GM23338 (cell line): ENCODE measurements at regions not wholly inside any gene's neighbourhood (a gene's known extent, or its start where the extent isn't known, plus 50 kb on each side); places are given as distances from the start of the nearest gene placed in this dataset.

Experiments
- ATAC-seq: fragments of 200-7000 bp; cut with Tn5 transposase; 3 replicates; pipeline ENCODE4 v1.9.1; 2020
- DNase-seq: peaks from one replicate; pipeline ENCODE4 v3.0.0-alpha.2; 2015; ENCODE audit warnings: low spot score
- H2AFZ ChIP-seq: fragments of 200-600 bp; sonication (generic); 2 replicates; pipeline ENCODE4 v1.8.0; 2016; ENCODE audit warnings: antibody characterized with exemption, mild to moderate bottlenecking, moderate library complexity
- H3F3A ChIP-seq: fragments of 200-600 bp; sonication (generic); replicated peaks from 2 replicates; pipeline ENCODE4 v1.8.0; 2017; ENCODE audit warnings: antibody characterized with exemption, mixed run types, low read depth
- H3K27ac ChIP-seq: fragments of 200-600 bp; sonication (generic); 2 replicates; pipeline ENCODE4 v1.6.1; 2016; ENCODE audit warnings: low read depth
- H3K27me3 ChIP-seq: fragments of 200-600 bp; sonication (generic); 2 replicates; pipeline ENCODE4 v1.8.0; 2016; ENCODE audit warnings: mild to moderate bottlenecking, mixed run types, moderate library complexity; ENCODE audit not compliant: insufficient read depth
- H3K36me3 ChIP-seq: fragments of 200-600 bp; sonication (generic); 2 replicates; pipeline ENCODE4 v1.8.0; 2016; ENCODE audit warnings: mild to moderate bottlenecking; ENCODE audit not compliant: insufficient read depth
- H3K4me1 ChIP-seq: fragments of 200-600 bp; sonication (generic); 2 replicates; pipeline ENCODE4 v1.8.0; 2016; ENCODE audit warnings: mild to moderate bottlenecking, moderate library complexity; ENCODE audit not compliant: insufficient read depth
- H3K4me2 ChIP-seq: fragments of 200-600 bp; sonication (generic); 2 replicates; pipeline ENCODE4 v1.7.1; 2017; ENCODE audit warnings: mixed run types
- H3K4me3 ChIP-seq: fragments of 200-600 bp; sonication (generic); 2 replicates; pipeline ENCODE4 v1.6.1; 2016; ENCODE audit warnings: mixed run types
- H3K79me2 ChIP-seq: fragments of 200-600 bp; sonication (generic); replicated peaks from 2 replicates; pipeline ENCODE4 v1.8.0; 2017; ENCODE audit warnings: mild to moderate bottlenecking; ENCODE audit not compliant: insufficient read depth
- H3K9me2 ChIP-seq: fragments of 200-600 bp; sonication (generic); 2 replicates; pipeline ENCODE4 v1.8.0; 2017; ENCODE audit not compliant: insufficient read depth
- H4K20me1 ChIP-seq: fragments of 200-600 bp; sonication (generic); replicated peaks from 2 replicates; pipeline ENCODE4 v1.8.0; 2017; ENCODE audit warnings: mild to moderate bottlenecking; ENCODE audit not compliant: insufficient read depth
- H3K27ac Mint-ChIP-seq: 2 replicates; pipeline ENCODE4 v1.8.0; 2020; ENCODE audit warnings: inconsistent platforms, mild to moderate bottlenecking, moderate library complexity, mixed read lengths
- H3K27me3 Mint-ChIP-seq: 3 replicates; pipeline ENCODE4 v1.8.0; 2022; ENCODE audit warnings: low read depth, mild to moderate bottlenecking, moderate library complexity, mixed read lengths, inconsistent platforms; ENCODE audit not compliant: insufficient read depth, poor library complexity
- H3K36me3 Mint-ChIP-seq: 3 replicates; pipeline ENCODE4 v1.8.0; 2021; ENCODE audit warnings: low read depth, mild to moderate bottlenecking, inconsistent platforms, moderate library complexity, mixed read lengths
- H3K4me1 Mint-ChIP-seq: 3 replicates; pipeline ENCODE4 v1.8.0; 2020; ENCODE audit warnings: mild to moderate bottlenecking, inconsistent platforms, mixed read lengths
- H3K4me3 Mint-ChIP-seq: 3 replicates; pipeline ENCODE4 v1.8.0; 2021; ENCODE audit warnings: moderate library complexity, mild to moderate bottlenecking, inconsistent platforms, mixed read lengths
- H3K9me3 Mint-ChIP-seq: 3 replicates; pipeline ENCODE4 v1.8.0; 2020; ENCODE audit warnings: moderate library complexity, mild to moderate bottlenecking, inconsistent platforms, mixed read lengths
- CREB1 ChIP-seq: fragments of 250-450 bp; sonication (Bioruptor Pico); IDR thresholded peaks from 2 replicates; pipeline ENCODE4 v1.5.0; 2020; ENCODE audit warnings: low read depth, mild to moderate bottlenecking, moderate library complexity
- EZH2 ChIP-seq: fragments of 200-600 bp; sonication (generic); IDR thresholded peaks from one replicate; pipeline ENCODE4 v1.8.0; 2017; ENCODE audit warnings: antibody characterized with exemption, mild to moderate bottlenecking, low read depth; ENCODE audit not compliant: unreplicated experiment
- EZH2phosphoT487 ChIP-seq: fragments of 200-600 bp; sonication (generic); IDR thresholded peaks from one replicate; pipeline ENCODE4 v1.8.1; 2018; ENCODE audit warnings: antibody characterized with exemption; ENCODE audit not compliant: unreplicated experiment
- JUNB ChIP-seq: IDR thresholded peaks from one replicate; pipeline ENCODE4 v1.6.1; 2016; ENCODE audit warnings: antibody characterized with exemption; ENCODE audit not compliant: unreplicated experiment
- NANOG ChIP-seq: IDR thresholded peaks from 2 replicates; pipeline ENCODE4 v1.6.1; 2016; ENCODE audit warnings: antibody characterized with exemption, borderline replicate concordance
- POLR2AphosphoS5 ChIP-seq: IDR thresholded peaks from 2 replicates; pipeline ENCODE4 v1.6.1; 2016; ENCODE audit warnings: antibody characterized with exemption, low read depth
- STAT1 ChIP-seq: IDR thresholded peaks from one replicate; pipeline ENCODE4 v1.6.1; 2016; ENCODE audit warnings: antibody characterized with exemption; ENCODE audit not compliant: unreplicated experiment
- ZNF114 ChIP-seq: fragments of 250-450 bp; sonication (Bioruptor Pico); IDR thresholded peaks from 2 replicates; pipeline ENCODE4 v1.5.0; 2020; ENCODE audit warnings: mild to moderate bottlenecking, moderate library complexity
- ZNF331 ChIP-seq: fragments of 250-450 bp; sonication (Bioruptor Pico); IDR thresholded peaks from 2 replicates; pipeline ENCODE4 v1.5.0; 2020; ENCODE audit warnings: low read depth, mild to moderate bottlenecking, moderate library complexity
- TF ChIP-seq, protein P1 (sequence below): IDR thresholded peaks from one replicate; pipeline ENCODE4 v1.6.1; 2018; ENCODE audit warnings: antibody characterized with exemption; ENCODE audit not compliant: unreplicated experiment
- TF ChIP-seq, protein P2 (sequence below): fragments of 250-450 bp; sonication (Bioruptor Pico); IDR thresholded peaks from 2 replicates; pipeline ENCODE4 v1.5.0; 2020; ENCODE audit warnings: mild to moderate bottlenecking, moderate library complexity
- TF ChIP-seq, protein P3 (sequence below), 2 experiments: fragments of 200-600 bp in 1 of 2; sonication (generic) in 1 of 2; conservative IDR thresholded peaks; 2 replicates each; pipeline versions ENCODE4 v1.5.1 to v1.6.1; 2016 to 2017; ENCODE audit warnings: antibody characterized with exemption in 2 of 2, low read depth in 2 of 2, mild to moderate bottlenecking in 2 of 2, moderate library complexity in 1 of 2
- TF ChIP-seq, protein P4 (sequence below): IDR thresholded peaks from 2 replicates; pipeline ENCODE4 v1.6.1; 2016; ENCODE audit warnings: antibody characterized with exemption

DNA sequence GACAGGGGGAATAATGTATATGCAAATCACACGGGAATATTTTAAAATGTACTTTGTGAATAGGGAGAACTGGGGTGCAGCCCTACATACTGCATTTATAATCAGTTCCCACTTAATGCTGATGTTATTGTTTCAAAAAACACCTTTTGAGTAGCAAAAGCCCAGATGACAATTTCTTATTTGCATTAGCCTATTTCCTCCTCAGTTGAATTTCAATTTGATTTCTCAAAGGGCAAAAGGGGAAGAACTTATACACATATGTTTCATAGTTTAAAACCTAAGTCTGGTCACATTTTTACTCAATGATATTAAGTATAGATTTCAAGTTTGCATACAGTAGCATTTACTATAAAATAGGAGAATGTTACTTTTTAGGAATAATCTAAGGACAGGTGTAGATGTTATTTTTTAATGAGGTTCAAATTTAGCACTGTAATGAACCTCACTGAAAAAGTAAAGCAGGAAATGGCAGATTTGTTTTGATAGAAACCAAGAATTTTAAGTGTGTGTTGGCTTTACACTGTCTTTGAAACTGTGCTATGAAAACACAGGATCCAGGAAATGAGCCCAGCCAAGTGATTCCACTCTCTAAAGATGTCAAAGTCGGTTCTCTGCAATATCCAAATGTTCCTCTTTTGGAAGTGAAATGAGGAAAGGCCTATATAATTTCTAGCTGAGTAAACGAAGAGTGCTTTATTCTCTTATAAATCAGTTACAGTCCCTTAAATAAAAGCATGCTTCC lies 367.4 kb downstream of the BTG1 start:
- no peak overlapping the region for H2AFZ ChIP-seq
- no peaks in the 10 kb centered on the region for H3K9me3 Mint-ChIP-seq
- H3K4me1 Mint-ChIP-seq: peaks cover 9% of the 10 kb centered on the region; the same call in 1 of the 3 replicates
- H4K20me1 ChIP-seq: no peaks in the 10 kb centered on the region
- no peaks in the 10 kb centered on the region for H3K9me2 ChIP-seq
- no peak overlapping the region for H3K4me3 Mint-ChIP-seq
- H3K27me3 Mint-ChIP-seq: no peaks in the 10 kb centered on the region
- no peak overlapping the region for H3K27ac Mint-ChIP-seq
- H3K27ac ChIP-seq: no peak overlapping the region
- DNase-seq (no peak), ATAC-seq (no peak)
- no peaks in the 10 kb centered on the region for H3K79me2 ChIP-seq
- H3K27me3 ChIP-seq: no peaks in the 10 kb centered on the region
- no peaks in the 10 kb centered on the region for H3K4me1 ChIP-seq
- no peak overlapping the region for H3K4me3 ChIP-seq
- H3K4me2 ChIP-seq: no peak overlapping the region
- no peaks in the 10 kb centered on the region for H3K36me3 ChIP-seq
- TF ChIP-seq POLR2AphosphoS5: no peak
- no peak for TF ChIP-seq ZNF114 (CRISPR knock-in tag)
- TF ChIP-seq CREB1: no peak
- no peak for TF ChIP-seq STAT1
- no peak for TF ChIP-seq JUNB
- TF ChIP-seq EZH2: no peak
- TF ChIP-seq, protein P1, sequence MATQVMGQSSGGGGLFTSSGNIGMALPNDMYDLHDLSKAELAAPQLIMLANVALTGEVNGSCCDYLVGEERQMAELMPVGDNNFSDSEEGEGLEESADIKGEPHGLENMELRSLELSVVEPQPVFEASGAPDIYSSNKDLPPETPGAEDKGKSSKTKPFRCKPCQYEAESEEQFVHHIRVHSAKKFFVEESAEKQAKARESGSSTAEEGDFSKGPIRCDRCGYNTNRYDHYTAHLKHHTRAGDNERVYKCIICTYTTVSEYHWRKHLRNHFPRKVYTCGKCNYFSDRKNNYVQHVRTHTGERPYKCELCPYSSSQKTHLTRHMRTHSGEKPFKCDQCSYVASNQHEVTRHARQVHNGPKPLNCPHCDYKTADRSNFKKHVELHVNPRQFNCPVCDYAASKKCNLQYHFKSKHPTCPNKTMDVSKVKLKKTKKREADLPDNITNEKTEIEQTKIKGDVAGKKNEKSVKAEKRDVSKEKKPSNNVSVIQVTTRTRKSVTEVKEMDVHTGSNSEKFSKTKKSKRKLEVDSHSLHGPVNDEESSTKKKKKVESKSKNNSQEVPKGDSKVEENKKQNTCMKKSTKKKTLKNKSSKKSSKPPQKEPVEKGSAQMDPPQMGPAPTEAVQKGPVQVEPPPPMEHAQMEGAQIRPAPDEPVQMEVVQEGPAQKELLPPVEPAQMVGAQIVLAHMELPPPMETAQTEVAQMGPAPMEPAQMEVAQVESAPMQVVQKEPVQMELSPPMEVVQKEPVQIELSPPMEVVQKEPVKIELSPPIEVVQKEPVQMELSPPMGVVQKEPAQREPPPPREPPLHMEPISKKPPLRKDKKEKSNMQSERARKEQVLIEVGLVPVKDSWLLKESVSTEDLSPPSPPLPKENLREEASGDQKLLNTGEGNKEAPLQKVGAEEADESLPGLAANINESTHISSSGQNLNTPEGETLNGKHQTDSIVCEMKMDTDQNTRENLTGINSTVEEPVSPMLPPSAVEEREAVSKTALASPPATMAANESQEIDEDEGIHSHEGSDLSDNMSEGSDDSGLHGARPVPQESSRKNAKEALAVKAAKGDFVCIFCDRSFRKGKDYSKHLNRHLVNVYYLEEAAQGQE: no peak
- TF ChIP-seq, protein P2, sequence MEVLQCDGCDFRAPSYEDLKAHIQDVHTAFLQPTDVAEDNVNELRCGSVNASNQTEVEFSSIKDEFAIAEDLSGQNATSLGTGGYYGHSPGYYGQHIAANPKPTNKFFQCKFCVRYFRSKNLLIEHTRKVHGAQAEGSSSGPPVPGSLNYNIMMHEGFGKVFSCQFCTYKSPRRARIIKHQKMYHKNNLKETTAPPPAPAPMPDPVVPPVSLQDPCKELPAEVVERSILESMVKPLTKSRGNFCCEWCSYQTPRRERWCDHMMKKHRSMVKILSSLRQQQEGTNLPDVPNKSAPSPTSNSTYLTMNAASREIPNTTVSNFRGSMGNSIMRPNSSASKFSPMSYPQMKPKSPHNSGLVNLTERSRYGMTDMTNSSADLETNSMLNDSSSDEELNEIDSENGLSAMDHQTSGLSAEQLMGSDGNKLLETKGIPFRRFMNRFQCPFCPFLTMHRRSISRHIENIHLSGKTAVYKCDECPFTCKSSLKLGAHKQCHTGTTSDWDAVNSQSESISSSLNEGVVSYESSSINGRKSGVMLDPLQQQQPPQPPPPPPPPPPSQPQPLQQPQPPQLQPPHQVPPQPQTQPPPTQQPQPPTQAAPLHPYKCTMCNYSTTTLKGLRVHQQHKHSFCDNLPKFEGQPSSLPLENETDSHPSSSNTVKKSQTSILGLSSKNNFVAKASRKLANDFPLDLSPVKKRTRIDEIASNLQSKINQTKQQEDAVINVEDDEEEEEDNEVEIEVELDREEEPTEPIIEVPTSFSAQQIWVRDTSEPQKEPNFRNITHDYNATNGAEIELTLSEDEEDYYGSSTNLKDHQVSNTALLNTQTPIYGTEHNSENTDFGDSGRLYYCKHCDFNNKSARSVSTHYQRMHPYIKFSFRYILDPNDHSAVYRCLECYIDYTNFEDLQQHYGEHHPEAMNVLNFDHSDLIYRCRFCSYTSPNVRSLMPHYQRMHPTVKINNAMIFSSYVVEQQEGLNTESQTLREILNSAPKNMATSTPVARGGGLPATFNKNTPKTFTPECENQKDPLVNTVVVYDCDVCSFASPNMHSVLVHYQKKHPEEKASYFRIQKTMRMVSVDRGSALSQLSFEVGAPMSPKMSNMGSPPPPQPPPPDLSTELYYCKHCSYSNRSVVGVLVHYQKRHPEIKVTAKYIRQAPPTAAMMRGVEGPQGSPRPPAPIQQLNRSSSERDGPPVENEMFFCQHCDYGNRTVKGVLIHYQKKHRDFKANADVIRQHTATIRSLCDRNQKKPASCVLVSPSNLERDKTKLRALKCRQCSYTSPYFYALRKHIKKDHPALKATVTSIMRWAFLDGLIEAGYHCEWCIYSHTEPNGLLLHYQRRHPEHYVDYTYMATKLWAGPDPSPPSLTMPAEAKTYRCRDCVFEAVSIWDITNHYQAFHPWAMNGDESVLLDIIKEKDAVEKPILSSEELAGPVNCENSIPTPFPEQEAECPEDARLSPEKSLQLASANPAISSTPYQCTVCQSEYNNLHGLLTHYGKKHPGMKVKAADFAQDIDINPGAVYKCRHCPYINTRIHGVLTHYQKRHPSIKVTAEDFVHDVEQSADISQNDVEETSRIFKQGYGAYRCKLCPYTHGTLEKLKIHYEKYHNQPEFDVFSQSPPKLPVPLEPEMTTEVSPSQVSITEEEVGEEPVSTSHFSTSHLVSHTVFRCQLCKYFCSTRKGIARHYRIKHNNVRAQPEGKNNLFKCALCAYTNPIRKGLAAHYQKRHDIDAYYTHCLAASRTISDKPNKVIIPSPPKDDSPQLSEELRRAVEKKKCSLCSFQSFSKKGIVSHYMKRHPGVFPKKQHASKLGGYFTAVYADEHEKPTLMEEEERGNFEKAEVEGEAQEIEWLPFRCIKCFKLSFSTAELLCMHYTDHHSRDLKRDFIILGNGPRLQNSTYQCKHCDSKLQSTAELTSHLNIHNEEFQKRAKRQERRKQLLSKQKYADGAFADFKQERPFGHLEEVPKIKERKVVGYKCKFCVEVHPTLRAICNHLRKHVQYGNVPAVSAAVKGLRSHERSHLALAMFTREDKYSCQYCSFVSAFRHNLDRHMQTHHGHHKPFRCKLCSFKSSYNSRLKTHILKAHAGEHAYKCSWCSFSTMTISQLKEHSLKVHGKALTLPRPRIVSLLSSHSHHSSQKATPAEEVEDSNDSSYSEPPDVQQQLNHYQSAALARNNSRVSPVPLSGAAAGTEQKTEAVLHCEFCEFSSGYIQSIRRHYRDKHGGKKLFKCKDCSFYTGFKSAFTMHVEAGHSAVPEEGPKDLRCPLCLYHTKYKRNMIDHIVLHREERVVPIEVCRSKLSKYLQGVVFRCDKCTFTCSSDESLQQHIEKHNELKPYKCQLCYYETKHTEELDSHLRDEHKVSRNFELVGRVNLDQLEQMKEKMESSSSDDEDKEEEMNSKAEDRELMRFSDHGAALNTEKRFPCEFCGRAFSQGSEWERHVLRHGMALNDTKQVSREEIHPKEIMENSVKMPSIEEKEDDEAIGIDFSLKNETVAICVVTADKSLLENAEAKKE: no peak
- TF ChIP-seq, protein P3, sequence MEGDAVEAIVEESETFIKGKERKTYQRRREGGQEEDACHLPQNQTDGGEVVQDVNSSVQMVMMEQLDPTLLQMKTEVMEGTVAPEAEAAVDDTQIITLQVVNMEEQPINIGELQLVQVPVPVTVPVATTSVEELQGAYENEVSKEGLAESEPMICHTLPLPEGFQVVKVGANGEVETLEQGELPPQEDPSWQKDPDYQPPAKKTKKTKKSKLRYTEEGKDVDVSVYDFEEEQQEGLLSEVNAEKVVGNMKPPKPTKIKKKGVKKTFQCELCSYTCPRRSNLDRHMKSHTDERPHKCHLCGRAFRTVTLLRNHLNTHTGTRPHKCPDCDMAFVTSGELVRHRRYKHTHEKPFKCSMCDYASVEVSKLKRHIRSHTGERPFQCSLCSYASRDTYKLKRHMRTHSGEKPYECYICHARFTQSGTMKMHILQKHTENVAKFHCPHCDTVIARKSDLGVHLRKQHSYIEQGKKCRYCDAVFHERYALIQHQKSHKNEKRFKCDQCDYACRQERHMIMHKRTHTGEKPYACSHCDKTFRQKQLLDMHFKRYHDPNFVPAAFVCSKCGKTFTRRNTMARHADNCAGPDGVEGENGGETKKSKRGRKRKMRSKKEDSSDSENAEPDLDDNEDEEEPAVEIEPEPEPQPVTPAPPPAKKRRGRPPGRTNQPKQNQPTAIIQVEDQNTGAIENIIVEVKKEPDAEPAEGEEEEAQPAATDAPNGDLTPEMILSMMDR (conservative IDR thresholded peaks at IDR 0.05; ENCODE audit: low read depth in 2 of 2): no peak
- TF ChIP-seq, protein P4, sequence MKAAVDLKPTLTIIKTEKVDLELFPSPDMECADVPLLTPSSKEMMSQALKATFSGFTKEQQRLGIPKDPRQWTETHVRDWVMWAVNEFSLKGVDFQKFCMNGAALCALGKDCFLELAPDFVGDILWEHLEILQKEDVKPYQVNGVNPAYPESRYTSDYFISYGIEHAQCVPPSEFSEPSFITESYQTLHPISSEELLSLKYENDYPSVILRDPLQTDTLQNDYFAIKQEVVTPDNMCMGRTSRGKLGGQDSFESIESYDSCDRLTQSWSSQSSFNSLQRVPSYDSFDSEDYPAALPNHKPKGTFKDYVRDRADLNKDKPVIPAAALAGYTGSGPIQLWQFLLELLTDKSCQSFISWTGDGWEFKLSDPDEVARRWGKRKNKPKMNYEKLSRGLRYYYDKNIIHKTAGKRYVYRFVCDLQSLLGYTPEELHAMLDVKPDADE: no peak
- no peak for TF ChIP-seq NANOG
- TF ChIP-seq EZH2phosphoT487: no peak
- TF ChIP-seq ZNF331: no peak
- H3F3A ChIP-seq: no peaks in the 10 kb centered on the region
- H3K36me3 Mint-ChIP-seq: no peaks in the 10 kb centered on the region
